Neural cell (in vitro differentiated cells): ENCODE measurements at regions not wholly inside any gene's neighbourhood (a gene's known extent, or its start where the extent isn't known, plus 50 kb on each side); places are given as distances from the start of the nearest gene placed in this dataset.

Experiments used
- H2AFZ ChIP-seq: fragments of 200-600, 300-800 bp; sonication (generic), shearing (Covaris generic); 2 replicates; pipeline ENCODE4 v1.6.0; 2014; ENCODE audit warnings: low read depth, mild to moderate bottlenecking, antibody characterized with exemption, low read length, moderate library complexity
- H3F3A ChIP-seq: fragments of 200-600 bp; shearing (Covaris generic); 2 replicates; pipeline ENCODE4 v1.6.1; 2016; ENCODE audit warnings: mild to moderate bottlenecking, moderate library complexity, mixed read lengths, antibody characterized with exemption, low read length; ENCODE audit not compliant: insufficient read depth, poor library complexity, severe bottlenecking
- H3K27ac ChIP-seq: fragments of 200-600, 300-800 bp; sonication (generic), shearing (Covaris generic); 2 replicates; pipeline ENCODE4 v1.5.1; 2014; ENCODE audit warnings: mild to moderate bottlenecking, low read length, moderate library complexity
- H3K27me3 ChIP-seq: fragments of 300-800, 200-600 bp; sonication (generic), shearing (Covaris generic); 2 replicates; pipeline ENCODE4 v1.6.0; 2014; ENCODE audit warnings: mild to moderate bottlenecking, low read depth, low read length, moderate library complexity; ENCODE audit not compliant: insufficient read depth
- H3K36me3 ChIP-seq: fragments of 300-800, 200-600 bp; sonication (generic), shearing (Covaris generic); 2 replicates; pipeline ENCODE4 v1.5.1; 2014; ENCODE audit warnings: mild to moderate bottlenecking, antibody characterized with exemption, low read length, moderate library complexity; ENCODE audit not compliant: insufficient read depth
- H3K4me2 ChIP-seq: fragments of 300-800, 200-600 bp; sonication (generic), shearing (Covaris generic); 2 replicates; pipeline ENCODE4 v1.6.0; 2014; ENCODE audit warnings: mild to moderate bottlenecking, low read length
- H3K4me3 ChIP-seq: fragments of 300-800, 200-600 bp; sonication (generic), shearing (Covaris generic); 2 replicates; pipeline ENCODE4 v1.5.1; 2014; ENCODE audit warnings: mild to moderate bottlenecking, low read length, moderate library complexity
- H3K79me2 ChIP-seq: fragments of 200-600 bp; shearing (Covaris generic); replicated peaks from 2 replicates; pipeline ENCODE4 v1.6.0; 2014; ENCODE audit warnings: mild to moderate bottlenecking, low read length, moderate library complexity; ENCODE audit not compliant: insufficient read depth
- H3K9ac ChIP-seq: fragments of 300-800, 200-600 bp; sonication (generic), shearing (Covaris generic); 2 replicates; pipeline ENCODE4 v1.6.1; 2016; ENCODE audit warnings: mild to moderate bottlenecking, low read length, mixed read lengths
- H3K9me2 ChIP-seq: fragments of 200-600 bp; shearing (Covaris generic); 2 replicates; pipeline ENCODE4 v1.6.1; 2016; ENCODE audit warnings: mild to moderate bottlenecking, low read length, mixed read lengths; ENCODE audit not compliant: insufficient read depth
- H3K9me3 ChIP-seq: fragments of 200-600, 300-800 bp; sonication (generic), shearing (Covaris generic); 2 replicates; pipeline ENCODE4 v1.6.1; 2016; ENCODE audit warnings: mild to moderate bottlenecking, mixed run types, low read length, moderate library complexity, mixed read lengths
- H4K20me1 ChIP-seq: fragments of 200-600 bp; shearing (Covaris generic); 2 replicates; pipeline ENCODE4 v1.6.1; 2016; ENCODE audit warnings: mild to moderate bottlenecking, mixed run types; ENCODE audit not compliant: insufficient read depth
- EP300 ChIP-seq: fragments of 450-650 bp; conservative IDR thresholded peaks from 2 replicates; pipeline ENCODE4 v1.6.1; 2014; ENCODE audit warnings: antibody characterized with exemption, mild to moderate bottlenecking, moderate library complexity; ENCODE audit not compliant: poor library complexity, severe bottlenecking
- EZH2 ChIP-seq: fragments of 200-600, 300-800 bp; shearing (Covaris generic), sonication (generic); IDR thresholded peaks from 2 replicates; pipeline ENCODE4 v1.6.1; 2014; ENCODE audit warnings: antibody characterized with exemption, low read length, borderline replicate concordance, mild to moderate bottlenecking; ENCODE audit not compliant: insufficient read depth, poor library complexity, severe bottlenecking
- MXI1 ChIP-seq: fragments of 450-650 bp; conservative IDR thresholded peaks from 2 replicates; pipeline ENCODE4 v1.6.1; 2014; ENCODE audit warnings: antibody characterized with exemption, mild to moderate bottlenecking; ENCODE audit not compliant: poor library complexity, severe bottlenecking
- POLR2AphosphoS5 ChIP-seq: IDR thresholded peaks from 2 replicates; pipeline ENCODE4 v1.6.1; 2012
- RAD21 ChIP-seq: fragments of 450-650 bp; conservative IDR thresholded peaks from 2 replicates; pipeline ENCODE4 v1.6.1; 2014; ENCODE audit warnings: antibody characterized with exemption, mild to moderate bottlenecking, moderate library complexity
- SMC3 ChIP-seq: fragments of 450-650 bp; conservative IDR thresholded peaks from 2 replicates; pipeline ENCODE4 v1.6.1; 2014; ENCODE audit warnings: antibody characterized with exemption, mild to moderate bottlenecking, moderate library complexity; ENCODE audit not compliant: poor library complexity
- TAF1 ChIP-seq: IDR thresholded peaks from 2 replicates; pipeline ENCODE4 v1.6.1; 2012; ENCODE audit warnings: low read depth
- TF ChIP-seq, protein P1 (sequence below): fragments of 450-650 bp; IDR thresholded peaks from 2 replicates; pipeline ENCODE4 v1.5.1; 2014; ENCODE audit warnings: antibody characterized with exemption, mild to moderate bottlenecking, moderate library complexity; ENCODE audit not compliant: poor library complexity, severe bottlenecking
- TF ChIP-seq, protein P2 (sequence below): IDR thresholded peaks from 2 replicates; pipeline ENCODE4 v1.6.1; 2012; ENCODE audit warnings: borderline replicate concordance

DNA sequence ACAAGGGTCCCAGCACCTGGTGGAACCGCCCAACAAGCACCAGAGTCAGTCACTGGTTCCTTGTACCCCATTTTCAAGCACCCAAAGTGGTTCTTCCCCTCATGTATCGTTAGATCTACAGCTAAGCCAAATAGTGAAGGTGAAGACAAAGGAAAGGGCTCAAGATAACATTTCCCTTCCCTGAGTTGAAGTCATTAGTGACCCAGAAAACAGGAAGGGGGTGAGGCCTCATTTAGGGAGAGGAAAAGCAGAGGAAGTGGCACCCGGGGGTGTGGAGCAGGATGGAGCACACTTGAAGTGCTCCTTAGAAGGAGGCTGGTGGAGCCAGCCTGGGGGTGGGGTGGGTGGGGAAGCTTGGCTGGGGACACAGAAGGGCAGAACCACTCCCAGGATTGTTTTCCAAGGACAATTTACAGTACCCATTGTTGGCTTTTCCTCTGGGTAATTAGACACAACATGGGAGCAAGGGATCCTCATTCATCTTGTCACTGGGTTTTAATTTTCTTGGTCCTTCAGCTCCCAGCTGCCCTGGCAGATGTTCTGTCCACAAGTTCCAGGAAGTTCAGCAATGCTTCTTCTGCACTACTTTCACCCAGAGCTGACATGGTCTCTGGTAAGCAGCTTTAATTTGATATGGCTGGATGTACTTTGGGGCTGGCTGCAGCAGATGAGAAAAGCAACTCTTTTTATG lies 73.3 kb upstream of the CD93 start:
- Histone ChIP-seq H4K20me1 (no peaks in the 10 kb centered on the region), H3K4me2 (no peak overlapping the region)

DNA sequence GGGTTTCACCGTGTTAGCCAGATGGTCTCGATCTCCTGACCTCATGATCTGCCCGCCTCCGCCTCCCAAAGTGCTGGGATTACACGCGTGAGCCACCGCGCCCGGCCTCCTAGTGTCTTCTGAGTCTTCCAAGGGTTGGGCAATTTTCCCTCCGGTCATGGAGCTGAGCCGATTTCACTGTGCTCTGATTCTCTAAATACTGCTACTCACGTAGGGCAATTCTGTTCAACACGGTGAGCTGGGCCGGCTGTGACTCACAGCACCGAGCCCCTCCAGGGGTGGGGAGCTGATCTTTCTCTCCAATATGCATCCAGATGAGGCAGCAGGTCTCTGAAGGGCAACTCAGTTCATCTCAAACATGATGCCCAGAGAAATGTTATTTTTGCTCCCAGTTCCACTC lies 71.6 kb upstream of the CD93 start:
- Histone ChIP-seq H3K36me3 (no peaks in the 10 kb centered on the region), H3K27ac (no peak overlapping the region), H3K4me2 (no peak overlapping the region), H3F3A (no peaks in the 10 kb centered on the region), H2AFZ (no peak overlapping the region), H3K9me3 (no peaks in the 10 kb centered on the region), H3K9ac (no peak overlapping the region), H3K9me2 (no peaks in the 10 kb centered on the region), H3K79me2 (no peaks in the 10 kb centered on the region), H3K4me3 (no peak overlapping the region), H3K27me3 (no peaks in the 10 kb centered on the region), H4K20me1 (no peaks in the 10 kb centered on the region)
- TF ChIP-seq RAD21 (no peak), MXI1 (no peak), EZH2 (no peak), POLR2AphosphoS5 (no peak), TAF1 (no peak), SMC3 (no peak), EP300 (no peak)
- TF ChIP-seq, protein P1, sequence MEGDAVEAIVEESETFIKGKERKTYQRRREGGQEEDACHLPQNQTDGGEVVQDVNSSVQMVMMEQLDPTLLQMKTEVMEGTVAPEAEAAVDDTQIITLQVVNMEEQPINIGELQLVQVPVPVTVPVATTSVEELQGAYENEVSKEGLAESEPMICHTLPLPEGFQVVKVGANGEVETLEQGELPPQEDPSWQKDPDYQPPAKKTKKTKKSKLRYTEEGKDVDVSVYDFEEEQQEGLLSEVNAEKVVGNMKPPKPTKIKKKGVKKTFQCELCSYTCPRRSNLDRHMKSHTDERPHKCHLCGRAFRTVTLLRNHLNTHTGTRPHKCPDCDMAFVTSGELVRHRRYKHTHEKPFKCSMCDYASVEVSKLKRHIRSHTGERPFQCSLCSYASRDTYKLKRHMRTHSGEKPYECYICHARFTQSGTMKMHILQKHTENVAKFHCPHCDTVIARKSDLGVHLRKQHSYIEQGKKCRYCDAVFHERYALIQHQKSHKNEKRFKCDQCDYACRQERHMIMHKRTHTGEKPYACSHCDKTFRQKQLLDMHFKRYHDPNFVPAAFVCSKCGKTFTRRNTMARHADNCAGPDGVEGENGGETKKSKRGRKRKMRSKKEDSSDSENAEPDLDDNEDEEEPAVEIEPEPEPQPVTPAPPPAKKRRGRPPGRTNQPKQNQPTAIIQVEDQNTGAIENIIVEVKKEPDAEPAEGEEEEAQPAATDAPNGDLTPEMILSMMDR: no peak
- TF ChIP-seq, protein P2, sequence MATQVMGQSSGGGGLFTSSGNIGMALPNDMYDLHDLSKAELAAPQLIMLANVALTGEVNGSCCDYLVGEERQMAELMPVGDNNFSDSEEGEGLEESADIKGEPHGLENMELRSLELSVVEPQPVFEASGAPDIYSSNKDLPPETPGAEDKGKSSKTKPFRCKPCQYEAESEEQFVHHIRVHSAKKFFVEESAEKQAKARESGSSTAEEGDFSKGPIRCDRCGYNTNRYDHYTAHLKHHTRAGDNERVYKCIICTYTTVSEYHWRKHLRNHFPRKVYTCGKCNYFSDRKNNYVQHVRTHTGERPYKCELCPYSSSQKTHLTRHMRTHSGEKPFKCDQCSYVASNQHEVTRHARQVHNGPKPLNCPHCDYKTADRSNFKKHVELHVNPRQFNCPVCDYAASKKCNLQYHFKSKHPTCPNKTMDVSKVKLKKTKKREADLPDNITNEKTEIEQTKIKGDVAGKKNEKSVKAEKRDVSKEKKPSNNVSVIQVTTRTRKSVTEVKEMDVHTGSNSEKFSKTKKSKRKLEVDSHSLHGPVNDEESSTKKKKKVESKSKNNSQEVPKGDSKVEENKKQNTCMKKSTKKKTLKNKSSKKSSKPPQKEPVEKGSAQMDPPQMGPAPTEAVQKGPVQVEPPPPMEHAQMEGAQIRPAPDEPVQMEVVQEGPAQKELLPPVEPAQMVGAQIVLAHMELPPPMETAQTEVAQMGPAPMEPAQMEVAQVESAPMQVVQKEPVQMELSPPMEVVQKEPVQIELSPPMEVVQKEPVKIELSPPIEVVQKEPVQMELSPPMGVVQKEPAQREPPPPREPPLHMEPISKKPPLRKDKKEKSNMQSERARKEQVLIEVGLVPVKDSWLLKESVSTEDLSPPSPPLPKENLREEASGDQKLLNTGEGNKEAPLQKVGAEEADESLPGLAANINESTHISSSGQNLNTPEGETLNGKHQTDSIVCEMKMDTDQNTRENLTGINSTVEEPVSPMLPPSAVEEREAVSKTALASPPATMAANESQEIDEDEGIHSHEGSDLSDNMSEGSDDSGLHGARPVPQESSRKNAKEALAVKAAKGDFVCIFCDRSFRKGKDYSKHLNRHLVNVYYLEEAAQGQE: no peak

More for the DNA sequence above, 73.3 kb upstream of the CD93 start:
- no peaks in the 10 kb centered on the region for H3F3A ChIP-seq
- no peaks in the 10 kb centered on the region for H3K9me3 ChIP-seq
- no peak for TF ChIP-seq TAF1
- H3K79me2 ChIP-seq: no peaks in the 10 kb centered on the region
- H3K9ac ChIP-seq: no peak overlapping the region
- no peaks in the 10 kb centered on the region for H3K9me2 ChIP-seq
- H3K27ac ChIP-seq: no peak overlapping the region
- no peak overlapping the region for H2AFZ ChIP-seq
- no peak overlapping the region for H3K4me3 ChIP-seq
- no peaks in the 10 kb centered on the region for H3K36me3 ChIP-seq
- H3K27me3 ChIP-seq: no peaks in the 10 kb centered on the region
